Fibroblast of skin of scalp (primary cell): ENCODE measurements at regions not wholly inside any gene's neighbourhood (a gene's known extent, or its start where the extent isn't known, plus 50 kb on each side); places are given as distances from the start of the nearest gene placed in this dataset.

ENCODE experiments used
- DNase-seq: peaks from one replicate; pipeline ENCODE4 v3.0.0-alpha.2; 2013

DNA sequence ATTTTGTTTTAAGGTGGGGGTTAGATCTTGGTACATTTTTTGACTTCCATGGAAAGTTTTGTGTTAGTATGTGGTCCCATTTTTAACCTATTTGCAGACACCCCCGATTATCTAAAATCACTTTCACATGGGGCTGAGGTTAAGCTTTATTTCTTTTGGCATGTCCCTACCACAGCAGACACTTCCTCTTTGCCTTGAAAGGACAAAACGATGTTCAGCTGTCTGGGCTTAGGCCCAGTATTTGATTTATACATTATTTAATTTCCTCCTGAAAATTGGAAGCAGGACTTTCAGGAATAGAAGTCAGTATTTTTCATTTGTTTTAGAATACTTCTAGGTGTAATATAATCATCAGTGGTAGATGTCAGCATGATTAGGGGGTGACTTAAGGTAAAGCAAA lies 112.4 kb upstream of the SPRY1 start:
- DNase-seq, result peak; percentile 95

DNA sequence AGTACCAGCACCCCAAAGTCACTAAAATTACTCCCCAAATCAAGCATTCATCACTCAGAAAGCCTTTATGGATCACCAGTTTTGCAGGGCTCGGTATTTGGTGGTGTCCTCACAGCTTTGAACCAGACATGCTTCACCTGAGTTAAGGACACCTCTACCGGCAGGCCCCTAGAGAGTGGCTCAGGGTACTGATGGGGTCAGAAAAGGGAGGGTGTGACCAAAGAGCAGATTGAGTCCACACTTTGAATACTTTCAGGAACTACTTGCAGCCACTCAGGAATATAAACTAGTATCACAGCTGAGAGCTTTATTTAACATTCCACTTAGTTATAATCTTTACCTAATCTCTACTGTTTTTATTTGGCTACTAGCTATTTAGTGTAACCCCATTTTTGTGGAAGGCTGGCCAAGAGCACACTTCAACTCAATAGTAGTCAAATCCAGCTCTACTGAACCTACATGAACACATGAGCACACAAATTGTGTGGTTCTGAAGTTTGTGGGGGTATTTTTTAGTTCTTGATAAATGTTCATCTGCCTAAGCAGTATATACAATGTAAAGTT lies 109.6 kb upstream of the SPRY1 start:
- no peak for DNase-seq

DNA sequence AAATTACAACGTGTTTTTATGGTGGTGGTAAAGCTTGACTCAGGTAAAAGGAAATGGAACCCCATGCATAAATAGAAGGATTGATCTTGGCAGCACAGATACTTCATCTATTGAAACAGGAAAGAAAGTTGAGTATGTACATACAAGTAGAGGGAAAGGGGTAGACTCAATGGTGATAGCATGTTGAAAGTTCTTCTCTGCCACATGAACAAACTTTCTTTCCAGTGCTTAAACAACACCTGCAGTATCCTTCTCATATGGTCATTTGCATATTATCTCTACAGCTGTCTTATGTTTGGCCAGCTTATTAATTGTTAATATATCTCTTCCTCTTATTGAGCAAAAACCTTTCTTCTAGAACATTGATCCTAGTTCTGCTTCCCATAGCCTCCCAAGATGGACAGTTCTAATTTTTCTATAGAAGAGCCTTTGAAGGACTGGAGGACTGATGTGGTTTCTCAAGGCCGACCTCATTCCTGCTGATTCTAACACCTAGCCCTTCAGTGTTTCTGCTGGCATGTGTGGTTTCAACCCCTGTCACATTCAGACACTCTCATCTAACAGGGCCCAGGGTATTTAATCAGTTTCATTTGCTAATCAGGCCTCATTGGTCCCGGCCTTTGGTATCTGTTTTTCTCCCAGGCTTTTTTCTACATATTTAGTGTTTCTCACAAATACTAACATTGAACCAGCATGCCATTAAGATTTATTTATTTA lies 108.1 kb upstream of the SPRY1 start:
- no peak for DNase-seq

DNA sequence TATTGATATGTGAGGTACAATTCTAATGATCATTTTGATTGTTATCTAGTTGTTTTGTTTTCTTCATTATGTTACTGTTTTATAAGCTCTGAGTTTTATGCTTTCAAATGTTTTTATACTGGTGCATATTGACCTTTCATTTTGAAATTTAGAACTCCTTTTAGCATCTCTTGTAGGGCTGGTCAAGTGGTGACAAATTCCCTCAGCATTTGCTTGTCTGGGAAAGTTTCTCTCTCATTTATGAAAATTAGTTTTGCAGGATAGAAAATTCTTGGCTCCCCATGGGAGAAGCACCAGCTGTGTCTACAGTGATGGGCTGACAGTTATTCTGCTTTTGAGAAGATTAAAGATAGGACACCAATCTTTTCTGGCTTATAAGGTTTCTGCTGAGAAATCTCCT lies 105.3 kb upstream of the SPRY1 start:
- DNase-seq, result no peak

DNA sequence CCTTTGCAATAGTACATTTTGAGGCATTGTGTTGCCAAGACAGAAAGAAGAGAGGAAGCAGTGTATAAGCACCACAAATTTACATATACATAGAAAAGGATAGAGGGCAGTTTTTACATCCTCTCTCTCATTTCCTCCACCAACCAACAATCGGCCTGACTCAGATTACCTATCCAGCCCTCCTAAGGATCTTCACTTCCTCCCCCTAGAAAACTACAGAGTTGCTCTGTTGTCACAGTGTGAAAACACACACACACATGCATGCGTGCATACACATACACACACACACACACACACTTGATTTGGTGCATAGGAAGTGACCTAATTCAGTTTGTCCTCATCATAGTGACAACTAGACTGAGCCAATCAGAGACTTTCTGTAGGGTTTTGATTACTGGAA lies 98.8 kb upstream of the SPRY1 start:
- DNase-seq, result no peak

DNA sequence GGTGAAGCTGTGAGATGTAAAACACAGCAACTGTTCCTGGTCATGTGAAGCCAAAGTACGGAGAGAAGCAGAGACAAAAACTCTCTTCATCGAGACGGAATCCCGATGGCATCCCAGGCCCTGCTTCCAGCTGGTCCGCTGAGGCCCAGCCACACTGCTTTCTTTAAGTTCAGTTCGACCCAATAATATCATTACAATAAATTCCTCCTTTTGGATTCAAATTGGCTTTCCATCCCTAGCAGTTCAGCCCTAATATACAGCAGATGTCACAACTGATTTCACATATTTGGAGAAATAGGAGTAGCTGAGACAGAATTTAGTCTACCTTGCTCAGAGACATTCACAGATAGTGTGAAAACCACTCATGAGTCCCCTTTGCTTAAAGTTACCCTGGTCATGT lies 98.3 kb upstream of the SPRY1 start:
- DNase-seq, result peak; percentile 40

DNA sequence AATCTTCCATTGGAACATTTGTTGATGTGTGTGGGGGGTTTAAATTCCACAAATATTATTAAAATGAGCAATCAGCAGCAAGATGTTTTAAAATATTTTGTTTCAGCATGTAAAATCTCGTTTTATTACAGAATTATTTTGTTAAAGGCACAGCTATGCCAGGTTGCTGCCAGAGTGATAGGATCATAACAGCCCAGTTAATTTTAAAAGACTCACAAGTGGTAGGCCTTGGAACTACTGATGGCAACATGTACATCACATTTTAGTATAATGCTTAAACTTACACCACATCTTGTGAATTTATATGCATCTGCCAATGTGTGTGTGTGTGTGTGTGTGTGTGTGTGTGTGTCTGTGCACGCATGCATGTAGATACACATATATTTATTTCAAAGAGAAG lies 97.8 kb upstream of the SPRY1 start:
- DNase-seq, result peak; percentile 66

DNA sequence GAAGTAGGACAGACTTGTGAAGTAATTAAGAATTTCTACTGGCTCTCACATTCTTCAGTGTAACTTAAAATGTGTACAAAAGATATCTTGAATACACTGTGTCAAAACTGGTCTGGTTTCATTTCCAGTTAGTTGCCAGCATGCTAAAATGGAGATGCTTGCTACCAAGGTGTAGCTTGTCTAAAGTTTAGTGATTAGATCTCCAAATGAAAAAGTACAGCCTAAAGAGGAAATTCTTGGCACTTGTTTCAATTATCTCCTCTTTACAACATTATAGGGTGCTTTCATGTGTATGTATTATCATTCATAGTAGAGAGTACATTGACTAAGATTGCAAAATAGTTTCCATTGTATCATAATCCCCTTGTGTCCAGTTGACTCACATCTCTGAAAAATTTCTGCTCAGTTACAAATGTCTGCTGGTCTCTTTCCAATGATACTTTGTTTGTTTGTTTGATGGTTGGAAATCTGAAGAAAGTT lies 97.3 kb upstream of the SPRY1 start:
- peak; percentile 85 for DNase-seq

DNA sequence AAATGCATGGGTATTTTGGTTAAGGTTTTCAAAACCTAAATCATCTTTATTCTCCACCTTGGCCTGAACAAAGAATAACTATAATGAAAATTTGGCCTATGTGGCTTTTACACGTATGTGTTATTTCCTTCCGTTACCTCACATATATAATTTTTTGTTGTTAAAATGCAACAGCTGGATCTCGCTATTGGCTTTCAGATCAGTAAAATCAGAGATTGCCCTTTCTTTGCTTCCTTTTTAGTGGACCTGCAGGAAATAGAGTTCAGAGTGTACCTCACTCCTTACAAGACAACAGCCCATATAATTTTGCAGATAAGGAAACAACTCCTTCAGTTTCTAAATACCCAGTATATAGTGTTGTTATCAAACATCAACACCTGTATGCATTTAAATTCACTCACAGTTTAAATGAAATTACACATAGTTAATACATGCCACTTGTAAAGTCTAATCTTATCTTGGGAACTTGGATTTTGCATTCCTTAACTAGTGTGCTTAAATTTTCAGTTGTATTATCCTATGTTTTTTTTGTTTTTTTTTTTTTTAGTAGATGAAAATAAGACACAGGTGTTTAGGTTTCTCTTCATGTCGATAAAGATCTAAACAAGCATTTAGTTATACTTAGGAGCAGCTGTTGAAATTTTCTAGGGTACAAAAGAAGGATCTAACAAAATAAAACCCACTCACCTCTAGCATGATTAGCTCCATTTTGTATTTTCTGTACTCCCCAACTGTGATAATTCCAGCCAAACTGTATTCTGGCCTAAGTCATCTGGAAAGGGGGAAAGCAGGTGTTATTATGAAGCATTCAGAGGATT lies 96.2 kb upstream of the SPRY1 start:
- no peak for DNase-seq

DNA sequence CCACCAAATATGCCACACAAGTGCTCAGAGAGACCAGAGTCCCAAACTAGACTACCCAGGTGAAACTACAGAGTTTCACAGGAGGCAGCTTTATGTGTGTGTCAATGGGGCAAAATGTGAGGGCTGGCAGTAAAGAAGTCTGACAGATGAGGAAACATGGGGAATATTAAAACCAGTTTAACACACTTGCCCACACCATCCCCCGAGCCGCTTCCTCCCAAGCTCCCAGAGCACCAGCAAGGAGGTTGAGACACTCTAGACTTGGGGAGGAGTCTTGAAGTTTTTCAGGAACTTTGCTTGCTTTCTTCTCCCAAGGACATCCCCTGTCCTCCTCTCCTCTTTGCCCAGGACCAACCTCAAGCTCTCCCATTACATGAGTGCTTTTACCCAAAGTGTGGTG lies 94.7 kb upstream of the SPRY1 start:
- DNase-seq, result no peak

DNA sequence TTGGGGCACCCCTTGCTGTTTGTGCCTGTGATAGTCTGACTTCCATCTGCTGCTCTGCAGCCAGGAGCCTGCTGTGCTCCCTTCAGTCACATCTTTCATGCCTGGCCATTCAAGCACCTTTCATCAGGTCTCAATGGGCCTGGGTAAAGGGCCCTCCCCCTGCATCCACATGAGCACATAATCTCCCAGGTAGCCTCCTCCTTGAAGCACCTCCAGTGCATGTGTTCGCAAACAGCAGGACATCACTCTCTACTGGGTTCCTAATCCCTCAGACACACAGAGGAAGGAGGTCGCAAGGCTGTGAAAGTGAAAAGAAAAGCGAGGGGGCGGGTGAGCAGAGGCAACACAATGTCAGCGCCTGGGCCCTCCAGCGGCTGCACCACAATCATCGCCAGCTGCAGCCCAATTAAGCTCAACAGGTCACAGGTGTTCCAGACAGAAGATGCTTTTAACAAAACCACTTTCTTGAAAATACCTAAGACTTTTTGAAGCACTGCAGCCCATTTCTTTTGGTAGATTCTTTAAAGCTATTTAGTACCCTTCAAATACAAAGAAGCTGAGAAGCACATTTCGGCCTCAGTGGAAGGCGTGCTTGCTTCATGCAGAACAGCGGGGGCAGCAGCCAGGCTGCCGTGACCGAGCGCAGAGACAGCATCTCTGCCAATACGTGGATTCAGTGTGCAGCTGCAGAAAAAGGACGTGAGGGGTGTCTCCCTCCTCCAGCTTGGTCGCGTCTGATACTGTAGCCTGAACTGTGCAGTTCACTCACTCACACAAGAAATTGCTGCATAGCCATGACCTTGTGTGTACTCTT lies 92.2 kb upstream of the SPRY1 start:
- DNase-seq, result no peak

DNA sequence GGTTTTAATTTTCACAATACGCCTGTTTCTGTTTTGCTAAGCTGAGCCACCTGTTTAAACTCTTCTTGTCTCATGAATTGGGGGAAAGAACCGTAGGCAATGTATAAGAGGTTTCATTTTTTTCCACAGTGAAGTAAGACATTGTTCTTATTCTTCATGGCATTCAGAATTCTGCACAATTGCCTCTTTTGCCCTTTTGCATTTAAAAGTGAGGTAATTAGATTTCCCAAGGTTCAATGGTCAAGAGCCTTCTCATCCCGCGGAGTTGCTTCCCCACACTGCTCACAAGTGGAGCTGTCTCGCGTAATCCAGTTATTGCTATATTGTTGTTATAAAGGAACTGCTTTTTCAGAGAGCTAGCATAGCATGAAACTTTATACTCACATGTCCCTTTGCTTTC lies 90.9 kb upstream of the SPRY1 start:
- no peak for DNase-seq

DNA sequence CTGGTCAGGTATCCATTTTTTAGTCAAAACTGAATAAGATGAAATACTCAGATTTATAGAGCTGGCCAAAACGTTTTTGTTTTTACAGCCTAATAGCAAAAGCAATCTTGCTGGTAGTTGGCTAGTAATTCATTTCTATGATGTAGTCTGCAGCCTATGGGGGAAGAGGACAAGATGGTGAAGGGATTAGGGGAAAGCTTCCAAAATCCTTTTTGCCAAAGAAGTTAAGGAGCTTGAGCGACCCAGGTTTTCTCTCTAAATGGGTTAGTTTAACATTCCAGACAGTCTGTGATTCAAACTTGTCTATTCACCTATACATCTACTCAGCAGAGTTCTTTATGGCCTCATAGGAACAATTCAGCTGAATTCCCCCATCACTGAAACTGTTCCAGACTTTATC lies 89.8 kb upstream of the SPRY1 start:
- DNase-seq, result no peak

DNA sequence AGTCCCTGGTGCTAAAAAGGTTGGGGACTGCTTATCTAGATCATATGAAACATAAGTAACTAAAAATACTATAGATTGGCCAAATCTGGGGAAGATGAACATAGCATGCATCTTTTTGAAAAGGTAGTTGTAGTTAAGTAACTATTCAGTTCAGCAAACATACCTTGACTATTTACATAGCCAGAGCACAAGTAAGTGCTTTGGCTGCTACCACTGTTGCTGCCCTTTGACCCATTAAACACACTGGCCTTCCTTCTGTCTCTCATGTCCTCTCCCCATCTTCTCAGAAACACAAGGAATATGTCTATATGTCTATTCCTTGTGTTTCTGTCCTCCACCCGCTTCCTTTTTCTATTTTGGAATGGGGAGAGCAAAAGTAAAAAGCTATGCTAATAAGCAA lies 87.9 kb upstream of the SPRY1 start:
- no peak for DNase-seq

DNA sequence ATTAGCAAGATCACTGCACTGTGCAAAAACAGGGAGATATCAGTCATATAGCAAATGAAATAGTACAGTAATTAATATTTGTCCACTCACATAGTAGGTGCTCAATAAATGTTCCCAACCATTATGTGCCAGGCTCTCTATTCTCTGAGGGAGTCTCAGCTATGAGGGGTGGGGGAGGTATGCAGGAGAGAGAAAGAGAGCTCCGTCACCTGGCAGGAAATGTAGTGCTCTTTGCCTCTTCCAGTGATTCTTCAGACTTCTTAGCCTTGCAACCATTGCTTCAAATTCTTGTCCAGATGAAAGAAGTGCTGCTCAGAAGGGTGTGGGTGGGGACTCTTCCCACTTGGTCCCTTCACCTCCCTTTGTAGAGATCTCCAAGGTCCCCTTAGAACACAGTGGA lies 84.5 kb upstream of the SPRY1 start:
- DNase-seq, result no peak

DNA sequence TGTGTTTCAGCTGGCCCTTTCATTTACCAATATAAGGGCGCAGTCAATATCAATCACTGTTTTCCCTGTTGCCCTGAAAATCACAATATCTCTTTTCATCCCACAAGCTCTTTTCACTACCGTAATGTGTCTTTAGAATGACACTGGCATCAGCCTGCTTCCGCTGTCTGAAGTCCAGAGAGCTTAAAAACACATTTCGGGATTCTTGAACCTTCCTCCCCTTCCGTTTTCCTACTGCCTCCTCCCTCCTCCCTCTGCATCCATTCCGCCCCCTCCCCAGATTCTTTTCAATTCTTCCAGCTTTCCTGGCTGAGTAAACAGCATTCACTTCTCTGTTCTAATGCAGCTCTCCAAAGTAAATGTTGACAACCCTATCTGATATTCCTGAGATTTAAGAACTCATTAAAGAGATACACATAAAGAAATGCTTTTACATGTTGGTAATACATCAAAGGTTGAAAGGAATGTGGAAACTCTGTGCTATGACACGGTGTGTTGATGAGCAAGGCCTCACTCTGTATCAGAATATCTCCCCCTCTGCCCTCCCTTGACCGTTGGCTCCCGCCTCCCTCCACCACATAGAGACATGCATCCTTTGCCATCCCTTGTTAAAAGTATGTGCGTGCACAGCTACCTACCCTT lies 83.5 kb upstream of the SPRY1 start:
- DNase-seq, result no peak

DNA sequence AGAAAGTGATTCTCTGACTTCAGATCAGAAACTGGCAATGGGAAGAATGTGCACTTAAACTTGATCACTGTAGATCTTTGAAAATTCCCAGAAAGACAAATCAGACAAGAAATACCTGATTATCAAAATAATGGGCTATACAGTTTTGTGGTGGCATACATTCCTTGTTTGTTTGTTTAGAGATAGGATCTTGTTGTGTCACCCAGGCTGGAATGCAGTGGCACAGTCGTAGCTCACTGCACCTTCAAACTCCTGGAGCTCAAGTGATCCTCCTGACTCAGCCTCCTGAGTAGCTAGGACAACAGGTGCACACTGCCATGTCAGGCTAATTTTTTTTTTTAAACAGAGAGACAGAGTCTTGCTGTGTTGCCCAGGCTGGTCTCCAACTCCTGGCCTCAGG lies 81.0 kb upstream of the SPRY1 start:
- no peak for DNase-seq

DNA sequence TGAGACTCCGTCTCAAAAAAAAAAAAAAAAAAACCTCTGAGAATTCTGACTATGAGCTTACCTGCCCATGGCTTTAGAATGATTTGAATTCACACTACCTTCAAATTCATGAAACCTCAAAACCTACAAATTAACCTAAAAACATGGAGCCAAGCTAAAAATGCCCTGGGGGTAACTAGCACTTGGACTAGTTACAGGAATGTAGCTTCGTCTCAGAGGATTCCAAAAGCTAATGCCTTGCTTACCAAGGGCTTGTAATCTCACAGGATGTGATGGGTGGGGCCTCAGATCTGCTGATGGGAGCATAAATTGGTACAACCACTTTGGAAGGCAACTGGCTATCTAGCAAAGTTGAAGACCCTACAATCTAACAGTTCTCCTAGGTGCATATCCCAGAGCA lies 79.4 kb upstream of the SPRY1 start:
- no peak for DNase-seq

DNA sequence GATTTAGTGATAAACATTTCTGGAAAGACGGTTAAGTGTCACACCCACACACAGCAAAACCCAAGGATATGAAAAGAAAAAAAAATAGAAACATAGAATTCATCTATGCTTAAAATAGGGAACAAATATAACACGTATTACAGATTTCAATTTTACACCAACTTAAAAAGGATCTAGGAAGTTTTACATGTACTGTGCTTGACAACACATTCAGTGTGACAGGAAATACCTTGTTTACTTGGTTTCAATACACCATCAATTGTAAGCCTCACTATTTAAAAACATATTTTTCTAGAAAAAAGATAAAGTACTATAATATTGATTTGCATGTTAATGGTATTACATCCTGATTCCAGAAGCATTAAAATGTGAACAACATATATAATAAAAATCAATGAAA lies 77.0 kb upstream of the SPRY1 start:
- DNase-seq, result no peak

DNA sequence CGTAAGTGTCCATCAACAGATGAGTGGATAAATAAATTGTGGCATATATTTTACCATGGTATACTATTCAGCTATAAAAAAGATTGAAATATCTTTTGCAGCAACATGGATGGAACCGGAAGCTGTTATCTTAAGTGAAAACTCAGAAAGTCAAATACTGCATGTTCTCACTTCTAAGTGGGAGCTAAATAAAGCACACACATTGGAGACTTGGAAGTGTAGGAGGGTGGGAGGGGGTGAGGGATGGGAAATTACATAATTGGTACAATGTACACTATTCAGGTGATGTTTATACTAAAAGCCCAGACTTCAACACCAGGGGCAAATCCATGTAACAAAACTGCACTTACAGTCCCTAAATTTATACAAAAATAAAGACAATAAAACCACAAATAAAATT lies 72.6 kb upstream of the SPRY1 start:
- DNase-seq, result no peak

DNA sequence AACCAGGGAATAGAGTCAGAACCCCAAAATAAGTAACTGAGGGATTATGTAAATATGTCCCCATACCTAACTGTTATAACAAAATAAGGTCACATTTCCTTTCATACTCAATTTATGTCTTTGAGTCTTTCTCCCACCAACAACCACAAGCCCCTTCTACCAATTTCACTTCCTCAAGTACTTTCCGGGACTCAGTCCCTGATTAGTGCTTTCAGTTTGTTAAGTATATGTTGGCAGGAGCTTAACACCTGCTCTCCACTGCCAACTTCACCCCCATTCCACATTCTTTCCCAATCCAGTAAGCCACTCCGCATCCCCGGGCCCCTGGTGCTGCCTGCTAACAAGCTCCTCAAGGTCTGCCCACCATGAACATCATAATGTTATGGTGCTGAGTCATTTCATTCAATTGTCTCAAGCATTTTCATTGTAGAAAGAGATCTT lies 71.3 kb upstream of the SPRY1 start:
- no peak for DNase-seq

DNA sequence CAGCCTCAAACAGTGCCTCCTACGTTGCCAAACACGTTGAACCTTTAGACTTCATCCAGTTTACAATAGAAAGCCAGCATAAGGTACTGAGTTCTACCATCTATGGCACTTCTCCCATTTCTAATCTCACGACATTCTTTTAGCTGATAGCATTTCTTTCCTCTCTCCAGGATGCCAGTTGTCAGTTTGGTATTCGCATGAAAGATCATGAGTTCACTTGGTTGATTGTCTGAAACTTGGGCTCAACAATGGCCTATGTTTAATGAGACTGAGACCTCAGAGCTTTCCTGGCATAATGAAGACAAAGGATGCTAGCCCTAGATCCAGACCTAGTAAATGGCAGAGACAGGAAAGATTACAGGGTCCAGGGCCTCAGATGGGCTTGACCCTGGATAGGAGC lies 69.2 kb upstream of the SPRY1 start:
- no peak for DNase-seq
